SK-N-MC (cell line): ENCODE measurements at regions not wholly inside any gene's neighbourhood (a gene's known extent, or its start where the extent isn't known, plus 50 kb on each side); places are given as distances from the start of the nearest gene placed in this dataset.

Experiments
- DNase-seq: peaks from one replicate; pipeline ENCODE4 v3.0.0-alpha.2; 2011; ENCODE audit warnings: low read depth, low spot score
- H3K27ac ChIP-seq: fragments of 200-600 bp; sonication (generic); 2 replicates; pipeline ENCODE4 v1.5.1; 2016; ENCODE audit warnings: mixed run types
- H3K36me3 ChIP-seq: fragments of 200-600 bp; sonication (generic); 2 replicates; pipeline ENCODE4 v1.6.1; 2017; ENCODE audit warnings: antibody characterized with exemption, low read length, mixed read lengths; ENCODE audit not compliant: insufficient read depth
- H3K4me3 ChIP-seq: fragments of 200-600 bp; sonication (generic); 2 replicates; pipeline ENCODE4 v1.5.1; 2016
- H3K9ac ChIP-seq: fragments of 200-600 bp; sonication (generic); 2 replicates; pipeline ENCODE4 v1.8.0; 2017; ENCODE audit warnings: mixed run types, mixed read lengths; ENCODE audit not compliant: insufficient read length
- H3K9me3 ChIP-seq: fragments of 200-600 bp; sonication (generic); 2 replicates; pipeline ENCODE4 v1.6.1; 2017; ENCODE audit warnings: low read depth, mild to moderate bottlenecking, antibody characterized with exemption, low read length, moderate library complexity, mixed read lengths
- EZH2 ChIP-seq: fragments of 200-600 bp; sonication (generic); IDR thresholded peaks from one replicate; pipeline ENCODE4 v1.6.1; 2017; ENCODE audit warnings: antibody characterized with exemption
- FOXP2 ChIP-seq: optimal IDR thresholded peaks from 2 replicates; pipeline ENCODE3; 2011; ENCODE audit warnings: mild to moderate bottlenecking, moderate library complexity; ENCODE audit not compliant: insufficient read depth; ENCODE audit errors: extremely low read length, control extremely low read depth
- POLR2AphosphoS5 ChIP-seq: IDR thresholded peaks from 2 replicates; pipeline ENCODE4 v1.6.1; 2012; ENCODE audit warnings: mild to moderate bottlenecking, low read depth, low read length, borderline replicate concordance

GRCh38 chrX:27086237-27086636 lies 376.9 kb downstream of the PPP4R3C start:
- DNase-seq, result no peak
- H3K36me3 ChIP-seq, result no peaks in the 10 kb centered on the region
- H3K9me3 ChIP-seq, result no peaks in the 10 kb centered on the region
- no peak overlapping the region for H3K9ac ChIP-seq
- H3K27ac ChIP-seq, result no peak overlapping the region
- no peak overlapping the region for H3K4me3 ChIP-seq
- TF ChIP-seq POLR2AphosphoS5 (no peak), EZH2 (no peak), FOXP2 (no peak)

- no peak overlapping the region for H3K9ac ChIP-seq
- H3K9me3 ChIP-seq, result no peaks in the 10 kb centered on the region
- no peak overlapping the region for H3K27ac ChIP-seq
- no peaks in the 10 kb centered on the region for H3K36me3 ChIP-seq
- no peak for TF ChIP-seq POLR2AphosphoS5
- no peak for TF ChIP-seq FOXP2
- TF ChIP-seq EZH2, result no peak
- no peak for DNase-seq
- H3K4me3 ChIP-seq, result no peak overlapping the region
These were observed 377.8 kb downstream of the PPP4R3C start for GRCh38 chrX:27085346-27085745.

DNA sequence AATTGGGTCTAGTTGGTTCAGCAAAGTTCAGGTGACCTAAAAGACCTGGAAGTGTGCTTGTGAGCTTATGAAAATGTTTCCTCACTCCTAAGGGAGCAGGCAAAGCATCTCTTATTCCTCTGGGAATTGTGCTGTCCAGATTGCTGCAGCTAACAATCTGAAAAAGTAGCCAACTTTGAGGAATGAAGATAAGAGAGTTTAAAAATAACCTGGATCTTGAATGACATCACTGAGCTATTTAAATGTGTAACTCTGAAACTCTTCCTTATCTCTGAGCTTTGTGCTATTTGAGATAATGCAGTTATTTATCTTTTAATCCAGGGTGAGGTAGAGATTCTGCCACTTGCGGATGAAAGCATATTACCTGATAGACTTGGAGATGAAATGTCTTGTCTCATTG lies 384.8 kb downstream of the PPP4R3C start:
- no peak overlapping the region for H3K9ac ChIP-seq
- H3K9me3 ChIP-seq, result no peaks in the 10 kb centered on the region
- no peak overlapping the region for H3K4me3 ChIP-seq
- DNase-seq, result no peak
- no peak for TF ChIP-seq POLR2AphosphoS5
- no peak for TF ChIP-seq EZH2
- TF ChIP-seq FOXP2, result no peak
- no peak overlapping the region for H3K27ac ChIP-seq
- no peaks in the 10 kb centered on the region for H3K36me3 ChIP-seq

- Histone ChIP-seq H3K9me3 (no peaks in the 10 kb centered on the region), H3K9ac (no peak overlapping the region), H3K4me3 (no peak overlapping the region), H3K36me3 (no peaks in the 10 kb centered on the region), H3K27ac (no peak overlapping the region)
- no peak for TF ChIP-seq POLR2AphosphoS5
- no peak for TF ChIP-seq EZH2
- TF ChIP-seq FOXP2, result no peak
- DNase-seq, result no peak
These were observed 405.3 kb downstream of the PPP4R3C start for GRCh38 chrX:27057883-27058282.

- Histone ChIP-seq H3K36me3 (no peaks in the 10 kb centered on the region), H3K9ac (no peak overlapping the region)
- DNase-seq, result no peak
These were observed 423.8 kb downstream of the PPP4R3C start for GRCh38 chrX:27039332-27039731.

GRCh38 chrX:27008486-27008885 lies 454.7 kb downstream of the PPP4R3C start:
- TF ChIP-seq FOXP2, result no peak
- TF ChIP-seq POLR2AphosphoS5, result no peak
- no peak for TF ChIP-seq EZH2
- DNase-seq, result no peak
- Histone ChIP-seq H3K36me3 (no peaks in the 10 kb centered on the region), H3K27ac (no peak overlapping the region), H3K9ac (no peak overlapping the region), H3K9me3 (no peaks in the 10 kb centered on the region), H3K4me3 (no peak overlapping the region)

More at GRCh38 chrX:27039332-27039731, 423.8 kb downstream of the PPP4R3C start:
- H3K4me3 ChIP-seq, result no peak overlapping the region
- no peak overlapping the region for H3K27ac ChIP-seq
- H3K9me3 ChIP-seq, result no peaks in the 10 kb centered on the region
- TF ChIP-seq FOXP2 (no peak), EZH2 (no peak), POLR2AphosphoS5 (no peak)

- no peak for TF ChIP-seq FOXP2
- TF ChIP-seq POLR2AphosphoS5, result no peak
- TF ChIP-seq EZH2, result no peak
- no peaks in the 10 kb centered on the region for H3K36me3 ChIP-seq
- no peaks in the 10 kb centered on the region for H3K9me3 ChIP-seq
- H3K27ac ChIP-seq, result no peak overlapping the region
- DNase-seq, result no peak
- H3K9ac ChIP-seq, result no peak overlapping the region
- no peak overlapping the region for H3K4me3 ChIP-seq
These were observed 463.5 kb downstream of the PPP4R3C start for GRCh38 chrX:26999634-27000033.

GRCh38 chrX:26958261-26958660 lies 504.9 kb downstream of the PPP4R3C start:
- Histone ChIP-seq H3K9ac (no peak overlapping the region), H3K36me3 (no peaks in the 10 kb centered on the region), H3K9me3 (no peaks in the 10 kb centered on the region), H3K4me3 (no peak overlapping the region), H3K27ac (no peak overlapping the region)
- TF ChIP-seq EZH2 (no peak), FOXP2 (no peak), POLR2AphosphoS5 (no peak)
- no peak for DNase-seq

- no peak for DNase-seq
- Histone ChIP-seq H3K9me3 (no peaks in the 10 kb centered on the region), H3K27ac (no peak overlapping the region), H3K36me3 (no peaks in the 10 kb centered on the region), H3K4me3 (no peak overlapping the region), H3K9ac (no peak overlapping the region)
- TF ChIP-seq EZH2 (no peak), POLR2AphosphoS5 (no peak), FOXP2 (no peak)
These were observed 509.1 kb downstream of the PPP4R3C start for GRCh38 chrX:26954029-26954428.
